Central memory CD4-positive, alpha-beta T cell (primary cell): ENCODE measurements at regions not wholly inside any gene's neighbourhood (a gene's known extent, or its start where the extent isn't known, plus 50 kb on each side); places are given as distances from the start of the nearest gene placed in this dataset.

Source experiments
- DNase-seq: peaks from one replicate; pipeline ENCODE4 v3.0.0; 2022

- no peak for DNase-seq
These were observed 216.2 kb downstream of the MYLK4 start for GRCh38 chr6:2534406-2535042.

GRCh38 chr6:2531426-2532215 is 219.1 kb downstream of the MYLK4 start:
- DNase-seq = no peak

- no peak for DNase-seq
These were observed 221.5 kb downstream of the MYLK4 start for GRCh38 chr6:2529211-2529719.

- no peak for DNase-seq
These were observed 222.6 kb downstream of the MYLK4 start for GRCh38 chr6:2528156-2528555.

- DNase-seq = no peak
These were observed 224.0 kb downstream of the MYLK4 start for GRCh38 chr6:2526766-2527165.

GRCh38 chr6:2524090-2524489 is 226.6 kb downstream of the MYLK4 start:
- no peak for DNase-seq

- no peak for DNase-seq
These were observed 227.7 kb downstream of the MYLK4 start for GRCh38 chr6:2523061-2523460.

- no peak for DNase-seq
These were observed 228.2 kb downstream of the MYLK4 start for GRCh38 chr6:2522521-2522920.

GRCh38 chr6:2517855-2518473 is 232.8 kb downstream of the MYLK4 start:
- no peak for DNase-seq

- DNase-seq = no peak
These were observed 233.3 kb downstream of the MYLK4 start for GRCh38 chr6:2517401-2517800.

- no peak for DNase-seq
These were observed 234.7 kb downstream of the MYLK4 start for GRCh38 chr6:2516059-2516458.

- DNase-seq = no peak
These were observed 235.7 kb downstream of the MYLK4 start for GRCh38 chr6:2514965-2515543.

GRCh38 chr6:2512802-2513201 is 237.9 kb downstream of the MYLK4 start:
- no peak for DNase-seq

- no peak for DNase-seq
These were observed 240.4 kb downstream of the MYLK4 start for GRCh38 chr6:2510316-2510715.

- DNase-seq = no peak
These were observed 241.0 kb downstream of the MYLK4 start for GRCh38 chr6:2509711-2510110.

- DNase-seq = no peak
These were observed 242.7 kb downstream of the MYLK4 start for GRCh38 chr6:2508071-2508470.

- no peak for DNase-seq
These were observed 243.1 kb downstream of the MYLK4 start for GRCh38 chr6:2507521-2508037.

- DNase-seq = no peak
These were observed 243.7 kb downstream of the MYLK4 start for GRCh38 chr6:2507016-2507415.

- DNase-seq = no peak
These were observed 245.1 kb downstream of the MYLK4 start for GRCh38 chr6:2505624-2506023.

GRCh38 chr6:2504495-2505064 is 246.1 kb downstream of the MYLK4 start:
- DNase-seq = no peak

- no peak for DNase-seq
These were observed 246.8 kb downstream of the MYLK4 start for GRCh38 chr6:2503816-2504494.

GRCh38 chr6:2502998-2503674 is 247.6 kb downstream of the MYLK4 start:
- no peak for DNase-seq
